Astrocyte (in vitro differentiated cells and primary cell): ENCODE measurements at regions not wholly inside any gene's neighbourhood (a gene's known extent, or its start where the extent isn't known, plus 50 kb on each side); places are given as distances from the start of the nearest gene placed in this dataset.

Source experiments
- DNase-seq: peaks from one replicate; pipeline ENCODE4 v3.0.0-alpha.2; 2010; ENCODE audit warnings: low read depth
- FAIRE-seq: peaks from 2 replicates; lab custom pipeline; 2011; peaks lifted over from hg19 to GRCh38; lab: Jason Lieb, UNC
- H2AFZ ChIP-seq: 2 replicates; pipeline ENCODE4 v1.6.0; 2012; ENCODE audit warnings: low read depth, low read length, inconsistent platforms
- H3K27ac ChIP-seq: 2 replicates; pipeline ENCODE4 v1.5.1; 2011; ENCODE audit warnings: low read depth, low read length, inconsistent platforms
- H3K27me3 ChIP-seq: 2 replicates; pipeline ENCODE4 v1.6.0; 2011; ENCODE audit warnings: low read length, inconsistent platforms; ENCODE audit not compliant: insufficient read depth
- H3K36me3 ChIP-seq: 2 replicates; pipeline ENCODE4 v1.5.1; 2011; ENCODE audit warnings: low read length, inconsistent platforms; ENCODE audit not compliant: insufficient read depth
- H3K4me1 ChIP-seq: 2 replicates; pipeline ENCODE4 v1.5.1; 2011; ENCODE audit warnings: low read length, inconsistent platforms; ENCODE audit not compliant: insufficient read depth
- H3K4me2 ChIP-seq: 2 replicates; pipeline ENCODE4 v1.6.0; 2012; ENCODE audit warnings: low read length, inconsistent platforms
- H3K4me3 ChIP-seq: 2 replicates; pipeline ENCODE4 v1.5.1; 2011; ENCODE audit warnings: low read depth, mild to moderate bottlenecking, low read length, inconsistent platforms; ENCODE audit not compliant: insufficient read depth
- H3K79me2 ChIP-seq: 2 replicates; pipeline ENCODE4 v1.6.0; 2012; ENCODE audit warnings: mild to moderate bottlenecking, low read length, inconsistent platforms; ENCODE audit not compliant: insufficient read depth
- H3K9ac ChIP-seq: 2 replicates; pipeline ENCODE4 v1.6.0; 2012; ENCODE audit warnings: mild to moderate bottlenecking, low read length, inconsistent platforms
- H3K9me3 ChIP-seq: 2 replicates; pipeline ENCODE4 v1.5.1; 2012; ENCODE audit warnings: low read depth, mild to moderate bottlenecking, low read length, inconsistent platforms; ENCODE audit not compliant: insufficient read depth
- H4K20me1 ChIP-seq: 2 replicates; pipeline ENCODE4 v1.6.0; 2012; ENCODE audit warnings: low read length, inconsistent platforms; ENCODE audit not compliant: insufficient read depth
- H3K27ac Mint-ChIP-seq: one replicate; pipeline ENCODE4 v1.8.0; 2021; ENCODE audit warnings: mild to moderate bottlenecking, mixed read lengths; ENCODE audit not compliant: unreplicated experiment
- H3K27me3 Mint-ChIP-seq: one replicate; pipeline ENCODE4 v1.8.0; 2021; ENCODE audit warnings: low read depth, mixed read lengths; ENCODE audit not compliant: unreplicated experiment
- H3K36me3 Mint-ChIP-seq: one replicate; pipeline ENCODE4 v1.8.0; 2021; ENCODE audit warnings: low read depth, mixed read lengths; ENCODE audit not compliant: unreplicated experiment
- H3K4me1 Mint-ChIP-seq: one replicate; pipeline ENCODE4 v1.8.0; 2021; ENCODE audit warnings: low read depth, mixed read lengths; ENCODE audit not compliant: unreplicated experiment
- H3K4me3 Mint-ChIP-seq: one replicate; pipeline ENCODE4 v1.8.0; 2021; ENCODE audit warnings: mild to moderate bottlenecking, moderate library complexity, mixed read lengths; ENCODE audit not compliant: unreplicated experiment
- H3K9me3 Mint-ChIP-seq: one replicate; pipeline ENCODE4 v1.8.0; 2021; ENCODE audit warnings: mild to moderate bottlenecking, mixed read lengths; ENCODE audit not compliant: unreplicated experiment
- EZH2 ChIP-seq: IDR thresholded peaks from 2 replicates; pipeline ENCODE4 v1.6.1; 2012; ENCODE audit warnings: mild to moderate bottlenecking, low read length, inconsistent platforms; ENCODE audit not compliant: insufficient read depth
- TF ChIP-seq, protein P1 (sequence below): IDR thresholded peaks from 2 replicates; pipeline ENCODE4 v1.5.1; 2011; ENCODE audit warnings: low read depth, mild to moderate bottlenecking, inconsistent platforms, low read length, moderate library complexity; ENCODE audit not compliant: insufficient read depth

DNA sequence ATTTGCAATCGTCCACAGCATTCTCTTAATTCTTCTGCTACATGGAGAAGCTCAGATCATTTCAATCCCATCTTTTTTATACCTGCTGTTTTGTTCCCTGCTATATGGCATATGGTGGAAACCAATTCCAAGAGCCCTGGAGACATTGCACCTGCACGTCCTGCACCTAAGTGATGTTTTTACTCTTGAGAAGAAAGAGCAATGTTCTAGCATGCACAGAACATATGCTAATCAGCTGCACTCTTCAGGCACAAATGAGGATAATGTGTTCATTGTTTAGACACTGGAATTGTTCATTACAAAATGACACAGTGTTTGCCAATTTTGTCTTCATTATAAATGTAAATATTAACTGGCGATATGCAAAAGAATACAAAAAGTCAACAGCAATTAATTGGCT lies 935.8 kb downstream of the TLE4 start:
- Mint-ChIP-seq H3K9me3 (no peaks in the 10 kb centered on the region), H3K27me3 (peaks cover 2% of the 10 kb centered on the region), H3K36me3 (no peaks in the 10 kb centered on the region), H3K4me1 (peaks cover 5% of the 10 kb centered on the region), H3K4me3 (no peak overlapping the region), H3K27ac (no peak overlapping the region)
- TF ChIP-seq EZH2: no peak
- TF ChIP-seq, protein P1, sequence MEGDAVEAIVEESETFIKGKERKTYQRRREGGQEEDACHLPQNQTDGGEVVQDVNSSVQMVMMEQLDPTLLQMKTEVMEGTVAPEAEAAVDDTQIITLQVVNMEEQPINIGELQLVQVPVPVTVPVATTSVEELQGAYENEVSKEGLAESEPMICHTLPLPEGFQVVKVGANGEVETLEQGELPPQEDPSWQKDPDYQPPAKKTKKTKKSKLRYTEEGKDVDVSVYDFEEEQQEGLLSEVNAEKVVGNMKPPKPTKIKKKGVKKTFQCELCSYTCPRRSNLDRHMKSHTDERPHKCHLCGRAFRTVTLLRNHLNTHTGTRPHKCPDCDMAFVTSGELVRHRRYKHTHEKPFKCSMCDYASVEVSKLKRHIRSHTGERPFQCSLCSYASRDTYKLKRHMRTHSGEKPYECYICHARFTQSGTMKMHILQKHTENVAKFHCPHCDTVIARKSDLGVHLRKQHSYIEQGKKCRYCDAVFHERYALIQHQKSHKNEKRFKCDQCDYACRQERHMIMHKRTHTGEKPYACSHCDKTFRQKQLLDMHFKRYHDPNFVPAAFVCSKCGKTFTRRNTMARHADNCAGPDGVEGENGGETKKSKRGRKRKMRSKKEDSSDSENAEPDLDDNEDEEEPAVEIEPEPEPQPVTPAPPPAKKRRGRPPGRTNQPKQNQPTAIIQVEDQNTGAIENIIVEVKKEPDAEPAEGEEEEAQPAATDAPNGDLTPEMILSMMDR: no peak
- H3K4me1 ChIP-seq: no peaks in the 10 kb centered on the region
- no peak overlapping the region for H3K27ac ChIP-seq
- DNase-seq (no peak), FAIRE-seq (no peak)
- no peaks in the 10 kb centered on the region for H3K36me3 ChIP-seq
- H3K4me3 ChIP-seq: no peak overlapping the region
- no peaks in the 10 kb centered on the region for H3K27me3 ChIP-seq
- H3K79me2 ChIP-seq: no peaks in the 10 kb centered on the region
- no peaks in the 10 kb centered on the region for H3K9me3 ChIP-seq
- H2AFZ ChIP-seq: no peak overlapping the region
- no peaks in the 10 kb centered on the region for H4K20me1 ChIP-seq
- H3K4me2 ChIP-seq: no peak overlapping the region
- no peak overlapping the region for H3K9ac ChIP-seq

DNA sequence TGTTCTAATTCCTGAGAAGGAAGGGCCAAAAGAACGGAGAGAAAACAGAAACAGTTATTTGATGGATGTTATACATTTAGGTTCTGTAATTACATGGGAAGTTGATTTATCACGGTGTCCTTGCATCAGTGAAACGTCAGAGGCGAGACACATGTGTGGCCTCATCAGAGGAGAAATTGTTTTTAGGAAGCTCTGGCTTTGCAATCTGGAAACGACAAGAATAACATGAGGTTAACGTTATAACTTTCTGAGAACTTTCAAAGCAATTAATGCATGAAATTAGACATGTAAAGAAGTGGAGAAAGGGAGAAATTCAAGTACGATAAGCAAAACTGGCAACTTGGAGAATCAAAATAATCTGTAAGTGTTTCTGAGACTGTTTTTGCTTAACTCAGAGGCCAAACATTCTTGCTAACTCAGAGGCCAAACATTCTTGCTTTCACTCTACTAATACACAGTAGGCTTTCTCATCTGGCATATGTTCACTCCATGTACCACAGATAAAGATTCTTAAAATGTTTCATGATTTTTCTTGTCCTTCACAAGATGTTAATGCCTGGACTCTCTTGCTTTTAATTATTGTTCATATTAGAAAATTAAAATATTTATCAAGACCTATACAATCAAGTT lies 933.0 kb downstream of the TLE4 start:
- Histone ChIP-seq H2AFZ (no peak overlapping the region), H3K9ac (no peak overlapping the region), H3K27ac (no peak overlapping the region), H3K27me3 (no peaks in the 10 kb centered on the region), H3K79me2 (no peaks in the 10 kb centered on the region), H3K4me1 (no peaks in the 10 kb centered on the region), H3K9me3 (no peaks in the 10 kb centered on the region), H3K4me2 (no peak overlapping the region), H3K36me3 (no peaks in the 10 kb centered on the region), H3K4me3 (no peak overlapping the region), H4K20me1 (no peaks in the 10 kb centered on the region)
- TF ChIP-seq, protein P1: no peak
- no peak for TF ChIP-seq EZH2
- H3K4me1 Mint-ChIP-seq: peaks cover 13% of the 10 kb centered on the region
- no peak overlapping the region for H3K4me3 Mint-ChIP-seq
- FAIRE-seq (no peak), DNase-seq (no peak)
- H3K9me3 Mint-ChIP-seq: no peaks in the 10 kb centered on the region
- no peak overlapping the region for H3K27ac Mint-ChIP-seq
- no peaks in the 10 kb centered on the region for H3K27me3 Mint-ChIP-seq
- H3K36me3 Mint-ChIP-seq: no peaks in the 10 kb centered on the region

DNA sequence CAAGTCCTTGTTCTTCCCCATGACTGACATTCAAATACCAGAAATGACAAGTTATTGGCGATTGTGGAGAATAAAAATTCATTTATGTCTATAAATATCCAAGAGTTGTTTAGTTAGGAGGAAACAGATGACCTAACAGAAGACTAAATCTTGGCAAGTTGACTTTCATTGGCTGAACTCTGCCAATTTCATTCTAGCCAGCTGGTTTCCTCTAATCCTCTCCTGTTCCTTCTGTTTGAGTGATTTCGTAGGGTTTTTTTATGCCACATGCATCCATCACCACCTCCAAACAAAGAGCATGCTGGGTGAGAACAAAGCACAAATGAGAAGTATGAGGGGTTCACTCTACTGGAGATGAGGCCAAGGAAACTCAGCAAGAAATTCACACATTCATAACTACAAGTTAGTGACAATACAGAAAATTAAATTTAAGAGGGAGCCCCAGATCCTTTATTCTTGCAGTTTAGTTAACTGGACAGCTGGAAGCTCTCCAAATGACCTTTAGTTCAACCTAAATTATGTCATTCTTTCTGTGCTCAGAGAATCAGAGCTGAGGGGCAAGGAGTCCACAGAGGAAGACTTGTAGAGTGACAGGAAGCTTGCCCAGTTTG lies 932.0 kb downstream of the TLE4 start:
- no peak overlapping the region for H2AFZ ChIP-seq
- no peak overlapping the region for H3K27ac ChIP-seq
- no peak for FAIRE-seq

More for the DNA sequence above, 932.0 kb downstream of the TLE4 start:
- Histone ChIP-seq H3K4me3 (no peak overlapping the region), H3K9ac (no peak overlapping the region), H3K9me3 (no peaks in the 10 kb centered on the region), H3K27me3 (no peaks in the 10 kb centered on the region), H3K4me2 (no peak overlapping the region), H3K79me2 (no peaks in the 10 kb centered on the region), H3K4me1 (no peaks in the 10 kb centered on the region), H3K36me3 (no peaks in the 10 kb centered on the region), H4K20me1 (no peaks in the 10 kb centered on the region)
- Mint-ChIP-seq H3K4me1 (peaks cover 13% of the 10 kb centered on the region), H3K27ac (no peak overlapping the region), H3K27me3 (no peaks in the 10 kb centered on the region), H3K4me3 (no peak overlapping the region), H3K9me3 (no peaks in the 10 kb centered on the region), H3K36me3 (no peaks in the 10 kb centered on the region)
- TF ChIP-seq EZH2: no peak
- TF ChIP-seq, protein P1: no peak
- DNase-seq: no peak
